ENCODE measurements at regions not wholly inside any gene's neighbourhood (a gene's known extent, or its start where the extent isn't known, plus 50 kb on each side); places are given as distances from the start of the nearest gene placed in this dataset.

DNA sequence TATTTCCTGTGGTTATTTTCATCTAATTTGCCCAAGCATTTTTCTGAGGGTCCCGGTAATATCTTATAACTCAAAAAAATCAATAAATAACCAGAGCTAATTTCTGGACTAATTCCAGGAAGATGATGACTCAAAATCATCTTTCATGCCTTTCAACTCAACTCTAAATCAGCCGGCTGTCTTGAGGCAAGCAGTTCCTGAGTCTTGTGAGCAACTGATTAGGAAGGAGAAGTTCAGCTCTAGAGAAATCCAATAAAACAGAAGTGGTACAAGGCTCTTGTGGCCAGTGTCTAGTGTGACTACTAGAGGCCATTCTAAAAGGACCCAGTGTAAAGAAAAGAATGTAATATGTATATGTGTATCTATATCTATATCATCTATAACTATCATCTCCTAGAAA, 890.4 kb downstream of the TRIB2 start:
- no peaks in the 10 kb centered on the region for H3K36me3 ChIP-seq (ENCODE audit: control insufficient read depth in 2 of 2, extremely low read depth in 1 of 2, insufficient read depth in 2 of 2, low read length in 2 of 2)
- FAIRE-seq (no peak), DNase-seq (ENCODE audit: low read depth, low spot score) (no peak)
- intact Hi-C loops (cut with micrococcal nuclease) (no loop called here), dilution Hi-C loops (cut with MboI; ENCODE audit: extremely low pct_ligation_motif_present, low sequenced_read_pairs) (no loop called here)
- H3K79me2 ChIP-seq (ENCODE audit: control insufficient read depth, insufficient read depth, low read length) = no peaks in the 10 kb centered on the region
- ChIA-PET POLR2A (no interaction called here), CTCF (no interaction called here)
- no peak overlapping the region for H3K9ac ChIP-seq (replicated peaks; ENCODE audit: extremely low read depth, insufficient read depth, low read length)
- no peaks in the 10 kb centered on the region for H4K20me1 ChIP-seq (replicated peaks; ENCODE audit: control insufficient read depth, extremely low read depth, insufficient read depth, low read length)
- H3K4me2 ChIP-seq (ENCODE audit: insufficient read depth, low read length) = no peak overlapping the region
- no peaks in the 10 kb centered on the region for H3K27me3 ChIP-seq (ENCODE audit: control insufficient read depth in 2 of 2, insufficient read depth in 2 of 2, low read length in 2 of 2)
- no peaks in the 10 kb centered on the region for H3K9me1 ChIP-seq (replicated peaks; ENCODE audit: control insufficient read depth, extremely low read depth, insufficient read depth, low read length)
- no peaks in the 10 kb centered on the region for H3K4me1 ChIP-seq (ENCODE audit: control insufficient read depth, extremely low read depth, insufficient read depth, low read length)
- peaks cover 5% of the 10 kb centered on the region for H3K9me3 ChIP-seq (replicated peaks; ENCODE audit: control insufficient read depth, insufficient read depth, low read length)
- H3K27ac ChIP-seq (ENCODE audit: insufficient read depth, low read depth, low read length) = no peak overlapping the region
- no peak overlapping the region for H3K4me3 ChIP-seq (replicated peaks in 1 of 3; ENCODE audit: insufficient read depth in 1 of 3, low read depth in 1 of 3, low read length in 3 of 3)
- TF ChIP-seq EZH2 (IDR thresholded peaks at IDR 0.05; ENCODE audit: borderline replicate concordance, low read depth, low read length, severe bottlenecking) = no peak
- no peak for TF ChIP-seq JUN (IDR thresholded peaks at IDR 0.05; ENCODE audit: borderline replicate concordance, insufficient read depth, insufficient read length, low read depth)
- TF ChIP-seq MAX (IDR thresholded peaks at IDR 0.05; ENCODE audit: insufficient read depth, insufficient read length) = no peak
- no peak for TF ChIP-seq GATA2 (IDR thresholded peaks at IDR 0.05; ENCODE audit: insufficient read depth, insufficient read length, low read depth, low read length)
- TF ChIP-seq CTCF (IDR thresholded peaks at IDR 0.05; ENCODE audit: extremely low read depth in 1 of 2, insufficient read depth in 1 of 2, low read depth in 1 of 2, low read length in 2 of 2) = no peak
- TF ChIP-seq POLR2A (IDR thresholded peaks at IDR 0.05; ENCODE audit: low read depth, low read length) = no peak
- TF ChIP-seq POLR2AphosphoS5 (IDR thresholded peaks at IDR 0.05; ENCODE audit: insufficient read depth, low read depth, low read length) = no peak
- H2AFZ ChIP-seq (ENCODE audit: low read depth, low read length) = no peak overlapping the region
- BruUV-seq (replicated peaks) = no TSS peak

Data from endothelial cell of umbilical vein (primary cell).